Activated naive CD4-positive, alpha-beta T cell treated with anti-CD3 and anti-CD28 coated beads for 36 hours (primary cell): ENCODE measurements at regions not wholly inside any gene's neighbourhood (a gene's known extent, or its start where the extent isn't known, plus 50 kb on each side); places are given as distances from the start of the nearest gene placed in this dataset.

Experiments used
- CTCF ChIA-PET: fragments of 350-600 bp; sonication (Branson Sonifier 250); formaldehyde crosslinking; loops from one replicate; lab custom pipeline; 2021; ENCODE audit warnings: antibody characterized with exemption; lab: Charles Lee
- DNase-seq: peaks from one replicate; pipeline ENCODE4 v3.0.0-alpha.2; 2020
- H3K27ac Mint-ChIP-seq: one replicate; pipeline ENCODE4 v1.8.0; 2021; ENCODE audit warnings: mild to moderate bottlenecking, mixed read lengths
- H3K27me3 Mint-ChIP-seq: one replicate; pipeline ENCODE4 v1.8.0; 2021; ENCODE audit warnings: low read depth, mixed read lengths
- H3K36me3 Mint-ChIP-seq: one replicate; pipeline ENCODE4 v1.8.0; 2021; ENCODE audit warnings: low read depth, mixed read lengths
- H3K4me1 Mint-ChIP-seq: one replicate; pipeline ENCODE4 v1.8.0; 2021; ENCODE audit warnings: low read depth, mixed read lengths
- H3K4me3 Mint-ChIP-seq: one replicate; pipeline ENCODE4 v1.8.0; 2021; ENCODE audit warnings: mild to moderate bottlenecking, moderate library complexity, mixed read lengths
- H3K9me3 Mint-ChIP-seq: one replicate; pipeline ENCODE4 v1.8.0; 2021; ENCODE audit warnings: mixed read lengths
- intact Hi-C: fragments of 100-400 bp; cut with micrococcal nuclease; formaldehyde crosslinking; loops from one replicate; pipeline ENCODE4 v1.15.1; 2023

- no peak for DNase-seq
- Mint-ChIP-seq H3K4me1 (no peaks in the 10 kb centered on the region), H3K36me3 (no peaks in the 10 kb centered on the region), H3K27me3 (peaks cover 26% of the 10 kb centered on the region), H3K4me3 (no peak overlapping the region), H3K27ac (no peak overlapping the region), H3K9me3 (peaks cover 6% of the 10 kb centered on the region)
- intact Hi-C loops: no loop called here
- CTCF ChIA-PET: no interaction called here
These were observed 158.1 kb upstream of the FOXQ1 start for GRCh38 chr6:1153696-1154245.

GRCh38 chr6:1146500-1146899 is 165.4 kb upstream of the FOXQ1 start:
- H3K9me3 Mint-ChIP-seq: no peaks in the 10 kb centered on the region
- no peak overlapping the region for H3K27ac Mint-ChIP-seq
- no peak for DNase-seq
- no peaks in the 10 kb centered on the region for H3K4me1 Mint-ChIP-seq
- no peaks in the 10 kb centered on the region for H3K36me3 Mint-ChIP-seq
- intact Hi-C loops: no loop called here
- H3K27me3 Mint-ChIP-seq: peaks cover 30% of the 10 kb centered on the region
- H3K4me3 Mint-ChIP-seq: no peak overlapping the region
- CTCF ChIA-PET: no interaction called here

- H3K27ac Mint-ChIP-seq: no peak overlapping the region
- no peak for DNase-seq
- intact Hi-C loops: no loop called here
- peaks cover 28% of the 10 kb centered on the region for H3K27me3 Mint-ChIP-seq
- H3K36me3 Mint-ChIP-seq: no peaks in the 10 kb centered on the region
- CTCF ChIA-PET: no interaction called here
- no peak overlapping the region for H3K4me3 Mint-ChIP-seq
- H3K9me3 Mint-ChIP-seq: no peaks in the 10 kb centered on the region
- H3K4me1 Mint-ChIP-seq: no peaks in the 10 kb centered on the region
These were observed 166.1 kb upstream of the FOXQ1 start for GRCh38 chr6:1145768-1146218.

- H3K9me3 Mint-ChIP-seq: no peaks in the 10 kb centered on the region
- no peak for DNase-seq
- no peak overlapping the region for H3K4me3 Mint-ChIP-seq
- intact Hi-C loops: no loop called here
- no peaks in the 10 kb centered on the region for H3K36me3 Mint-ChIP-seq
- H3K27me3 Mint-ChIP-seq: peaks cover 26% of the 10 kb centered on the region
- no peak overlapping the region for H3K27ac Mint-ChIP-seq
- CTCF ChIA-PET: no interaction called here
- H3K4me1 Mint-ChIP-seq: no peaks in the 10 kb centered on the region
These were observed 166.8 kb upstream of the FOXQ1 start for GRCh38 chr6:1144842-1145767.

GRCh38 chr6:1143655-1144054 is 168.2 kb upstream of the FOXQ1 start:
- Mint-ChIP-seq H3K27me3 (peaks cover 22% of the 10 kb centered on the region), H3K36me3 (no peaks in the 10 kb centered on the region), H3K4me3 (no peak overlapping the region), H3K27ac (no peak overlapping the region), H3K9me3 (peaks cover 3% of the 10 kb centered on the region), H3K4me1 (no peaks in the 10 kb centered on the region)
- intact Hi-C loops: no loop called here
- CTCF ChIA-PET: no interaction called here
- DNase-seq: no peak

- intact Hi-C loops: no loop called here
- Mint-ChIP-seq H3K27ac (no peak overlapping the region), H3K4me1 (no peaks in the 10 kb centered on the region), H3K9me3 (peaks cover 3% of the 10 kb centered on the region), H3K36me3 (no peaks in the 10 kb centered on the region), H3K4me3 (no peak overlapping the region), H3K27me3 (peaks cover 10% of the 10 kb centered on the region)
- no peak for DNase-seq
- CTCF ChIA-PET: no interaction called here
These were observed 172.6 kb upstream of the FOXQ1 start for GRCh38 chr6:1139155-1139890.

- CTCF ChIA-PET: interaction anchor here (0.6 kb wide), 1 partner anchor 172 kb away, joined by 4 read pairs; no protein-coding TSS in a partner anchor
- Mint-ChIP-seq H3K27me3 (peaks cover 13% of the 10 kb centered on the region), H3K4me1 (no peaks in the 10 kb centered on the region), H3K4me3 (no peak overlapping the region), H3K27ac (no peak overlapping the region), H3K36me3 (no peaks in the 10 kb centered on the region), H3K9me3 (peaks cover 3% of the 10 kb centered on the region)
- intact Hi-C loops: no loop called here
- DNase-seq: no peak
These were observed 174.0 kb upstream of the FOXQ1 start for GRCh38 chr6:1137849-1138248.

GRCh38 chr6:1136827-1137226 is 175.1 kb upstream of the FOXQ1 start:
- CTCF ChIA-PET: no interaction called here
- Mint-ChIP-seq H3K27me3 (peaks cover 13% of the 10 kb centered on the region), H3K4me1 (no peaks in the 10 kb centered on the region), H3K27ac (no peak overlapping the region), H3K4me3 (no peak overlapping the region), H3K9me3 (peaks cover 3% of the 10 kb centered on the region), H3K36me3 (no peaks in the 10 kb centered on the region)
- intact Hi-C loops: no loop called here
- DNase-seq: no peak

GRCh38 chr6:1136415-1136774 is 175.5 kb upstream of the FOXQ1 start:
- no peak for DNase-seq
- Mint-ChIP-seq H3K4me1 (no peaks in the 10 kb centered on the region), H3K4me3 (no peak overlapping the region), H3K9me3 (peaks cover 3% of the 10 kb centered on the region), H3K36me3 (no peaks in the 10 kb centered on the region), H3K27me3 (peaks cover 14% of the 10 kb centered on the region), H3K27ac (no peak overlapping the region)
- intact Hi-C loops: no loop called here
- CTCF ChIA-PET: no interaction called here

- intact Hi-C loops: no loop called here
- no peak overlapping the region for H3K27ac Mint-ChIP-seq
- H3K27me3 Mint-ChIP-seq: peaks cover 14% of the 10 kb centered on the region
- DNase-seq: no peak
- no peak overlapping the region for H3K4me3 Mint-ChIP-seq
- no peaks in the 10 kb centered on the region for H3K36me3 Mint-ChIP-seq
- no peaks in the 10 kb centered on the region for H3K4me1 Mint-ChIP-seq
- H3K9me3 Mint-ChIP-seq: peaks cover 3% of the 10 kb centered on the region
- CTCF ChIA-PET: interaction anchor here (0.8 kb wide), 1 partner anchor 439 kb away, joined by 3 read pairs; no protein-coding TSS in a partner anchor
These were observed 176.0 kb upstream of the FOXQ1 start for GRCh38 chr6:1135726-1136414.

- H3K36me3 Mint-ChIP-seq: no peaks in the 10 kb centered on the region
- H3K4me3 Mint-ChIP-seq: no peak overlapping the region
- H3K27me3 Mint-ChIP-seq: peaks cover 11% of the 10 kb centered on the region
- H3K9me3 Mint-ChIP-seq: no peaks in the 10 kb centered on the region
- H3K27ac Mint-ChIP-seq: no peak overlapping the region
- intact Hi-C loops: no loop called here
- no peak for DNase-seq
- H3K4me1 Mint-ChIP-seq: no peaks in the 10 kb centered on the region
- CTCF ChIA-PET: no interaction called here
These were observed 180.4 kb upstream of the FOXQ1 start for GRCh38 chr6:1131285-1132079.
